ENCODE measurements at regions not wholly inside any gene's neighbourhood (a gene's known extent, or its start where the extent isn't known, plus 50 kb on each side); places are given as distances from the start of the nearest gene placed in this dataset.

- 1% methylated on average over 5 of the region's 5 CpGs for WGBS (ENCODE audit: low lambda C conversion rate)
- CTCF ChIA-PET (ENCODE audit: low intra/inter-chr PET ratio, low total read pairs): no interaction called here
- no peak for ATAC-seq
- in situ Hi-C loops (cut with HindIII; ENCODE audit: extremely low pct_ligation_motif_present, low pct_unique_long_range_greater_than_20kb): loop anchor here (25.0 kb wide), 1 partner anchor 580 kb away; no protein-coding TSS in a partner anchor
- no peak for FAIRE-seq
- H3K36me3 ChIP-seq (replicated peaks in 1 of 2; ENCODE audit: control insufficient read depth in 1 of 2, insufficient read depth in 2 of 2, low read length in 2 of 2): no peaks in the 10 kb centered on the region
- H3K4me2 ChIP-seq (ENCODE audit: low read depth, low read length): no peak overlapping the region
- no peak for DNase-seq (ENCODE audit: low spot score)
- no TSS peak for BruUV-seq (replicated peaks)
- POLR2A ChIA-PET: no interaction called here
- TF ChIP-seq MAX (IDR thresholded peaks at IDR 0.05): no peak
- no peak for TF ChIP-seq ZNF644 (CRISPR knock-in tag; IDR thresholded peaks at IDR 0.05; ENCODE audit: low read depth)
- TF ChIP-seq ZNF414 (CRISPR knock-in tag; IDR thresholded peaks at IDR 0.05): no peak
- TF ChIP-seq PTBP1 (IDR thresholded peaks at IDR 0.05; ENCODE audit: low read depth, low read length, poor library complexity, severe bottlenecking): no peak
- TF ChIP-seq ZNF30 (CRISPR knock-in tag; IDR thresholded peaks at IDR 0.05): no peak
- no peak for TF ChIP-seq ZNF607 (CRISPR knock-in tag; IDR thresholded peaks at IDR 0.05; ENCODE audit: borderline replicate concordance)
- TF ChIP-seq ZNF460 (CRISPR knock-in tag; IDR thresholded peaks at IDR 0.05; ENCODE audit: borderline replicate concordance): no peak
- no peak for TF ChIP-seq MXI1 (IDR thresholded peaks at IDR 0.05; ENCODE audit: borderline replicate concordance, low read depth, low read length)
- TF ChIP-seq ZFP82 (CRISPR knock-in tag; IDR thresholded peaks at IDR 0.05; ENCODE audit: borderline replicate concordance): no peak
- no peak for TF ChIP-seq LRRFIP1 (CRISPR knock-in tag; conservative IDR thresholded peaks at IDR 0.05)
- TF ChIP-seq TEAD3 (CRISPR knock-in tag; optimal IDR thresholded peaks at IDR 0.05; ENCODE audit: borderline replicate concordance): no peak
- H2AFZ ChIP-seq (ENCODE audit: low read length): no peak overlapping the region
- H3K4me1 ChIP-seq (ENCODE audit: insufficient read depth, low read length): no peaks in the 10 kb centered on the region
- no peak overlapping the region for H3K9ac ChIP-seq (ENCODE audit: insufficient read depth, low read depth, low read length)
- intact Hi-C loops (cut with micrococcal nuclease; ENCODE audit: unreplicated experiment): no loop called here
- H3K4me3 ChIP-seq (replicated peaks in 1 of 3; ENCODE audit: insufficient read depth in 1 of 3, low read depth in 2 of 3, low read length in 3 of 3): no peak overlapping the region
- no peaks in the 10 kb centered on the region for H3K79me2 ChIP-seq (ENCODE audit: insufficient read depth, low read length)
- H3K27me3 ChIP-seq (ENCODE audit: control insufficient read depth in 1 of 2, insufficient read depth in 2 of 2, low read length in 2 of 2): no peaks in the 10 kb centered on the region
- H4K20me1 ChIP-seq (ENCODE audit: insufficient read depth, low read length): no peaks in the 10 kb centered on the region
- H3K9me3 ChIP-seq (ENCODE audit: low read length): no peaks in the 10 kb centered on the region
- H3K27ac ChIP-seq (ENCODE audit: extremely low read length, insufficient read depth, low read length): no peak overlapping the region
Observed at GRCh38 chr22:34992672-34993071, 73.3 kb upstream of the ISX start.

All from HepG2 (cell line).